ENCODE measurements at regions not wholly inside any gene's neighbourhood (a gene's known extent, or its start where the extent isn't known, plus 50 kb on each side); places are given as distances from the start of the nearest gene placed in this dataset.

- DNase-seq (ENCODE audit: low read depth): no peak
- H3K4me3 ChIP-seq (ENCODE audit: control insufficient read depth, low read depth, low read length): no peak overlapping the region
- no peak for TF ChIP-seq CTCF (IDR thresholded peaks at IDR 0.05; ENCODE audit: control insufficient read depth, insufficient read depth, low read depth, low read length, missing control alignments)
Measured at GRCh38 chr1:213381572-213382084, 330.6 kb downstream of the RPS6KC1 start.

- no peak for DNase-seq (ENCODE audit: low read depth)
- no peak for TF ChIP-seq CTCF (IDR thresholded peaks at IDR 0.05; ENCODE audit: control insufficient read depth, insufficient read depth, low read depth, low read length, missing control alignments)
- H3K4me3 ChIP-seq (ENCODE audit: control insufficient read depth, low read depth, low read length): no peak overlapping the region
Measured at GRCh38 chr1:213383465-213383864, 332.4 kb downstream of the RPS6KC1 start.

GRCh38 chr1:213385201-213385600 lies 334.2 kb downstream of the RPS6KC1 start:
- no peak for DNase-seq (ENCODE audit: low read depth)
- TF ChIP-seq CTCF (IDR thresholded peaks at IDR 0.05; ENCODE audit: control insufficient read depth, insufficient read depth, low read depth, low read length, missing control alignments): no peak

DNA sequence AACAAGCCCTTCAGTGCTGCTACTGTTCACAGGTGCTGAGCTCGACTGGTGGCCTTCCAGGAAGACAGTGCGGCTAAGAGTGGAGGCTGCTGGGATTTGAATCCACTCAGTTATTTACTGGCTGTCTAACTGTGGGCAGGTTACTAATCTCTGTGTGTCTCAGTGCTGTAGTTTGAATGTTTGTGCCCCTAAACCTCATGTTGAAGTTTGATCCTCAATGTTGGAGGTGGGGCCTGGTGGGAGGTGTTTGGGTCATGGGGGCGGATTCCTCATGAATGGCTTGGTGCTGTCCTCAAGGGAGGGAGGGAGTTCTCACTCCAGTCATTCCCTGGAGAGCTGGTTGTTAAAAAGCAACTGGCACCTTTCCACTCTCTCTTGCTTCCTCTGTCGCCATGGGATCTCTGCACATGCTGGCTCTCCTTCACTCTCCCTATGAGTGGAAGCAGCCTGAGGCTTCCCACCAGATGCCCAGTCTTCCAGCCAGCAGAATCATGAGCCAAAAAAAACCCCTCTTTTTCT lies 334.8 kb downstream of the RPS6KC1 start:
- no peak for TF ChIP-seq CTCF (IDR thresholded peaks at IDR 0.05; ENCODE audit: control insufficient read depth, insufficient read depth, low read depth, low read length, missing control alignments)
- H3K4me3 ChIP-seq (ENCODE audit: control insufficient read depth, low read depth, low read length): no peak overlapping the region
- DNase-seq (ENCODE audit: low read depth): no peak

More at GRCh38 chr1:213385201-213385600, 334.2 kb downstream of the RPS6KC1 start:
- no peak overlapping the region for H3K4me3 ChIP-seq (ENCODE audit: control insufficient read depth, low read depth, low read length)

GRCh38 chr1:213387380-213388015 lies 336.5 kb downstream of the RPS6KC1 start:
- DNase-seq (ENCODE audit: low read depth): no peak
- no peak overlapping the region for H3K4me3 ChIP-seq (ENCODE audit: control insufficient read depth, low read depth, low read length)
- no peak for TF ChIP-seq CTCF (IDR thresholded peaks at IDR 0.05; ENCODE audit: control insufficient read depth, insufficient read depth, low read depth, low read length, missing control alignments)

DNA sequence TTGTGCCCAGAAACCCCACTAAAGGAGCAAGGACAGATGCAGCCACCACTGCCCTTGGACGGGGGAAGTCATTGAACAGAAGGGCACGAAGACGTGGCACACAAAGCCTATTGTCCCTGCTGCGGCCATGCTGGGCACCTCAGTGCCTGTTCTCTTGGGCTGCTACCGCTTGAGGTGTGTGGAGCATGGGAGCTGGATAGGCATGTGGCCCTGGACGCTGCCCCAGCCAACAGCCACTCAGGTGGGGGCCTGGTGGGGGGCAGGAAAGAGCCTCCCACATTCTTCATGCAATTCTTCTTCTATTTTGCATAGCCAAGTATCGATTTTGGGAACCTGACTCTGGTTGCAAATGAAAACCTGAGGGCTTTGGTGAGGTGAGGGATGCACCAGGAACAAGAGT lies 337.2 kb downstream of the RPS6KC1 start:
- TF ChIP-seq CTCF (IDR thresholded peaks at IDR 0.05; ENCODE audit: control insufficient read depth, insufficient read depth, low read depth, low read length, missing control alignments): no peak
- no peak overlapping the region for H3K4me3 ChIP-seq (ENCODE audit: control insufficient read depth, low read depth, low read length)
- no peak for DNase-seq (ENCODE audit: low read depth)

All from AG09309 (cell line).